IMR-90 (cell line): ENCODE measurements at regions not wholly inside any gene's neighbourhood (a gene's known extent, or its start where the extent isn't known, plus 50 kb on each side); places are given as distances from the start of the nearest gene placed in this dataset.

Experiments
- ATAC-seq: fragments of 200-7000 bp; cut with Tn5 transposase; 2 replicates; pipeline ENCODE4 v1.9.1; 2020; ENCODE audit warnings: low read depth, mild to moderate bottlenecking, moderate library complexity
- BruUV-seq: library from RNA; stranded (reverse); fragments of 400-500 nt; replicated peaks from 2 replicates; lab custom pipeline; 2021; lab: Mats Ljungman, UMichigan
- CTCF ChIA-PET: fragments of 300-600 bp; formaldehyde crosslinking; extraction: SDS; loops from one replicate; lab custom pipeline; 2021; ENCODE audit warnings: antibody characterized with exemption; lab: Yijun Ruan, JAX
- POLR2A ChIA-PET: fragments of 300-600 bp; sonication (Branson Sonifier 250); formaldehyde crosslinking; loops from one replicate; lab custom pipeline; 2022; ENCODE audit warnings: antibody characterized with exemption; ENCODE audit not compliant: unreplicated experiment; lab: Charles Lee
- DNase-seq: peaks from one replicate; pipeline ENCODE4 v3.0.0; 2013
- H2AFZ ChIP-seq: replicated peaks from 2 replicates; pipeline ENCODE3; 2013; ENCODE audit warnings: low read length, mild to moderate bottlenecking; ENCODE audit not compliant: poor library complexity
- H2AK5ac ChIP-seq: 2 replicates; pipeline ENCODE4 v1.6.1; 2013; ENCODE audit warnings: low read depth, low read length, inconsistent platforms
- H2AK9ac ChIP-seq: replicated peaks from 2 replicates; pipeline ENCODE3; 2013; ENCODE audit warnings: mild to moderate bottlenecking, low read depth, low read length, moderate library complexity; ENCODE audit not compliant: poor library complexity
- H2BK120ac ChIP-seq: 2 replicates; pipeline ENCODE4 v1.6.1; 2013; ENCODE audit warnings: low read depth, low read length, inconsistent platforms
- H2BK15ac ChIP-seq: 3 replicates; pipeline ENCODE4 v1.6.1; 2013; ENCODE audit warnings: low read depth, low read length, inconsistent platforms
- H2BK20ac ChIP-seq: 2 replicates; pipeline ENCODE4 v1.6.1; 2013; ENCODE audit warnings: low read depth, mild to moderate bottlenecking, inconsistent platforms, low read length, moderate library complexity
- H2BK5ac ChIP-seq: 2 replicates; pipeline ENCODE4 v1.6.1; 2013; ENCODE audit warnings: mild to moderate bottlenecking, low read depth, low read length, inconsistent platforms; ENCODE audit not compliant: poor library complexity, severe bottlenecking
- H3K14ac ChIP-seq: replicated peaks from 2 replicates; pipeline ENCODE4 v1.6.1; 2013; ENCODE audit warnings: low read depth, low read length, inconsistent platforms
- H3K18ac ChIP-seq: 2 replicates; pipeline ENCODE4 v1.6.1; 2013; ENCODE audit warnings: low read depth, low read length, control low read depth
- H3K23ac ChIP-seq: 2 replicates; pipeline ENCODE4 v1.6.1; 2013; ENCODE audit warnings: low read depth, low read length, inconsistent platforms
- H3K27ac ChIP-seq: 2 replicates; pipeline ENCODE4 v1.5.1; 2013; ENCODE audit warnings: mild to moderate bottlenecking, control low read depth, low read length; ENCODE audit not compliant: insufficient read depth
- H3K27me3 ChIP-seq: 2 replicates; pipeline ENCODE4 v1.6.1; 2013; ENCODE audit warnings: low read length; ENCODE audit not compliant: control insufficient read depth, insufficient read depth
- H3K36me3 ChIP-seq: 2 replicates; pipeline ENCODE4 v1.6.1; 2013; ENCODE audit warnings: low read length, mixed read lengths; ENCODE audit not compliant: control insufficient read depth, insufficient read depth
- H3K4ac ChIP-seq: 2 replicates; pipeline ENCODE4 v1.6.1; 2013; ENCODE audit warnings: low read depth, low read length, inconsistent platforms
- H3K4me1 ChIP-seq: 2 replicates; pipeline ENCODE4 v1.6.1; 2013; ENCODE audit warnings: low read length, mixed read lengths; ENCODE audit not compliant: control insufficient read depth, insufficient read depth
- H3K4me2 ChIP-seq: 2 replicates; pipeline ENCODE4 v1.6.1; 2013; ENCODE audit warnings: low read depth, mild to moderate bottlenecking, control low read depth, low read length, moderate library complexity
- H3K4me3 ChIP-seq: 2 replicates; pipeline ENCODE4 v1.5.1; 2013; ENCODE audit warnings: low read depth, mild to moderate bottlenecking, control low read depth, low read length, moderate library complexity; ENCODE audit not compliant: insufficient read depth
- H3K56ac ChIP-seq: 2 replicates; pipeline ENCODE4 v1.6.1; 2013; ENCODE audit warnings: low read length, inconsistent platforms; ENCODE audit not compliant: insufficient read depth; ENCODE audit errors: extremely low read depth
- H3K79me1 ChIP-seq, 2 experiments: 2 replicates each; pipeline ENCODE4 v1.6.1; 2013; ENCODE audit warnings: low read length in 2 of 2, inconsistent platforms in 1 of 2, low read depth in 1 of 2
- H3K9ac ChIP-seq: 2 replicates; pipeline ENCODE4 v1.6.1; 2013; ENCODE audit warnings: low read depth, low read length, control low read depth
- H3K9me1 ChIP-seq: 2 replicates; pipeline ENCODE4 v1.6.1; 2013; ENCODE audit warnings: low read length, inconsistent platforms; ENCODE audit not compliant: insufficient read depth
- H3K9me3 ChIP-seq: 2 replicates; pipeline ENCODE4 v1.6.1; 2013; ENCODE audit warnings: low read length; ENCODE audit not compliant: control insufficient read depth, insufficient read depth
- H4K20me1 ChIP-seq: 2 replicates; pipeline ENCODE4 v1.6.1; 2013; ENCODE audit warnings: low read length, inconsistent platforms; ENCODE audit not compliant: insufficient read depth
- H4K5ac ChIP-seq: 2 replicates; pipeline ENCODE4 v1.6.1; 2013; ENCODE audit warnings: mild to moderate bottlenecking, low read depth, low read length, control low read depth
- H4K8ac ChIP-seq, 2 experiments: 2 replicates each; pipeline ENCODE4 v1.6.1; 2013; ENCODE audit warnings: low read depth in 2 of 2, low read length in 2 of 2, control low read depth in 1 of 2, inconsistent platforms in 1 of 2
- H4K91ac ChIP-seq: 2 replicates; pipeline ENCODE4 v1.6.1; 2013; ENCODE audit warnings: low read depth, low read length, inconsistent platforms; ENCODE audit not compliant: insufficient read depth
- CHD1 ChIP-seq: IDR thresholded peaks from 2 replicates; pipeline ENCODE4 v1.6.1; 2012; ENCODE audit warnings: low read depth, low read length, improper control_type of control experiment
- ELK1 ChIP-seq: fragments of 150-350 bp; IDR thresholded peaks from 2 replicates; pipeline ENCODE4 v1.6.1; 2016; ENCODE audit warnings: low read depth, mild to moderate bottlenecking, low read length, moderate library complexity, borderline replicate concordance
- FOS ChIP-seq: fragments of 150-350 bp; IDR thresholded peaks from 2 replicates; pipeline ENCODE4 v1.6.1; 2016; ENCODE audit warnings: low read depth, low read length
- RAD21 ChIP-seq: IDR thresholded peaks from 2 replicates; pipeline ENCODE4 v1.6.1; 2012; ENCODE audit warnings: low read length, improper control_type of control experiment
- SMC3 ChIP-seq: fragments of 150-350 bp; IDR thresholded peaks from 2 replicates; pipeline ENCODE4 v1.6.1; 2016; ENCODE audit warnings: low read depth, mild to moderate bottlenecking, antibody characterized with exemption, low read length, moderate library complexity
- WGBS, 2 experiments: methylation state at CpG; one replicate each; pipeline versions ENCODE4 v1.1.5 to v1.1.7; 2013; ENCODE audit warnings: missing lambda C conversion rate in 2 of 2; ENCODE audit not compliant: insufficient read length in 1 of 2; ENCODE audit errors: extremely low coverage in 2 of 2; 5-methylcytosine and 5-hydroxymethylcytosine counted together
- dilution Hi-C: fragments of 300-500 bp; cut with HindIII; formaldehyde crosslinking; loops from one replicate; pipeline ENCODE4 v1.14.3; 2018; ENCODE audit warnings: low sequenced_read_pairs; ENCODE audit not compliant: unreplicated experiment
- in situ Hi-C: fragments of 300-500 bp; cut with MboI; formaldehyde crosslinking; loops from 3 replicates; pipeline ENCODE4 v1.14.3; 2019; ENCODE audit warnings: low sequenced_read_pairs, inconsistent platforms, mixed read lengths
- intact Hi-C: fragments of 100-400 bp; cut with micrococcal nuclease; formaldehyde crosslinking; loops from 2 replicates; pipeline ENCODE4 v1.10.0; 2022

- intact Hi-C loops (no loop called here), dilution Hi-C loops (no loop called here), in situ Hi-C loops (no loop called here)
- Histone ChIP-seq H3K14ac (no peak overlapping the region), H3K23ac (no peak overlapping the region), H3K4me2 (no peak overlapping the region), H2BK20ac (no peak overlapping the region), H4K91ac (no peak overlapping the region), H3K9me1 (no peaks in the 10 kb centered on the region), H3K18ac (no peak overlapping the region), H4K5ac (no peak overlapping the region), H3K9me3 (0 out of 2 replicates have a peak, but pooled peaks cover 3% of the 10 kb centered on the region), H2AK5ac (no peak overlapping the region), H2AFZ (no peak overlapping the region), H3K9ac (no peak overlapping the region), H3K4ac (no peak overlapping the region), H3K79me1 (no peaks in the 10 kb centered on the region), H4K8ac (no peak overlapping the region), H3K36me3 (no peaks in the 10 kb centered on the region), H3K27me3 (no peaks in the 10 kb centered on the region), H4K20me1 (no peaks in the 10 kb centered on the region), H3K27ac (no peak overlapping the region), H3K56ac (no peak overlapping the region), H2BK15ac (no peak overlapping the region), H3K4me1 (no peaks in the 10 kb centered on the region), H2BK120ac (no peak overlapping the region), H3K4me3 (no peak overlapping the region), H2AK9ac (no peak overlapping the region), H2BK5ac (no peak overlapping the region)
- no peak for DNase-seq
- BruUV-seq = no TSS peak
- TF ChIP-seq RAD21 (no peak), SMC3 (no peak), ELK1 (no peak), CHD1 (no peak), FOS (no peak)
- no CpG with 5 or more reads among the region's 1 CpG for WGBS, 2 experiments
- CTCF ChIA-PET = no interaction called here
- ATAC-seq = no peak
- POLR2A ChIA-PET = no interaction called here
Observed at GRCh38 chr4:43842594-43842993, 606.0 kb downstream of the KCTD8 start.
